HG02678 (cell line): ENCODE measurements at regions not wholly inside any gene's neighbourhood (a gene's known extent, or its start where the extent isn't known, plus 50 kb on each side); places are given as distances from the start of the nearest gene placed in this dataset.
"Not testable (repeated sequence)": the region's sequence is repeated elsewhere in the genome, so short reads cannot be mapped to it uniquely, and the experiment has no call there.

Source experiments
- ATAC-seq: cut with Tn5 transposase; IDR thresholded peaks from one replicate; pipeline ENCODE4 v1.9.1; 2021; ENCODE audit warnings: mild to moderate bottlenecking, moderate library complexity; ENCODE audit not compliant: unreplicated experiment

DNA sequence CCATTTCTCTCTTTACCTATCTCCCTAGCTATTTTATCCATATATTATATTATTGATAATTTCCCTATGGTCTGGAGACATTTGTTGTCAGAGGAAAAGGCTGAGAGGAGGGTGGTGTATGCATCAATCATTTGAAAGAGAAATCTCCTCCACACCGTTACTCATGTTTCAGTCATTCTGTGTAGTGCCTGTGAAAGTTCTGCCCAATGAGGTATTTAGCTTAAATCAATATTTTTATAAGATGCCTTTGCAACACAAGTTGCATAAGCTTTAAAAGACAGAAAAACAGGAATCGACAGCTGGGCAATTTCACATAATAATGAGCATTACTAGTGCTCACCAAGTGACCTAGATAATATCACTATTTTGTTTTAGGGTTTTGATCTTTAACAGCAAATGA lies 363.7 kb upstream of the FSIP2 start:
- no peak for ATAC-seq

DNA sequence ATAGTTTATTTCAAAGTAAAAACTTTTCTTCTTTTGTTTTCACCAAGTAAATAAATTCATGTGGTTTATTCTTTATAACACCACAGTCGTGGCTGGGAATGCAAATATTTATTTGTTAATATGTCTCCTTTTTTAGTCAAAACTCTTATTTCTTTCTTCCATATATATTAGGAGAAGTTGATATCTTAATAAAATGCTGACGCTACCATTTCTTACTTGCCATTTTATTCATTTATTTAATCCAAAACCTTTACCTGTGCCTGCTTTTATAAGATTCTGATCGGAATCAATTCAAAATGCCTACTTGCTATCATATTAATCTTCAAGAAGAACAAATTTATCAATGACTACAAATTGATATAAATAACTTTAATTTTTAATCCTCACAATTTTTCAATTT lies 362.9 kb upstream of the FSIP2 start:
- ATAC-seq = no peak

DNA sequence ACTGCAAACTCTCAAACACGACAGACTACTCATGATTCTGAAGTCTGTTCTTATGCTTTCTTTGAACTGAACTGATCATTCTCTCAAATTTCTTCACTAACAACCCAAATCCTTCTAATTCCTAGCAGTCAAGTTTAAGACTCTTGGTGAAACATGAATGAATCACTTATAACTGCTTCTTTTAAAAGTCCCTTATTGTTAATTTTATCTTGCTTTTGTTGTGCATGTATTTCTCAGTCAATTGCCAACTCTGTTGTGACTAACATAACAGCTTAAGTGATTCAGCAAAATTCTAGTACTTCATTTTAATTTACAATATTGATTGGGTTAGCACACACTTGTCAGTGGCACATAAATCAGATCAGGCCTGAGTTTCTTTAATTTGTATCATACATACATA lies 357.0 kb upstream of the FSIP2 start:
- ATAC-seq = no peak

DNA sequence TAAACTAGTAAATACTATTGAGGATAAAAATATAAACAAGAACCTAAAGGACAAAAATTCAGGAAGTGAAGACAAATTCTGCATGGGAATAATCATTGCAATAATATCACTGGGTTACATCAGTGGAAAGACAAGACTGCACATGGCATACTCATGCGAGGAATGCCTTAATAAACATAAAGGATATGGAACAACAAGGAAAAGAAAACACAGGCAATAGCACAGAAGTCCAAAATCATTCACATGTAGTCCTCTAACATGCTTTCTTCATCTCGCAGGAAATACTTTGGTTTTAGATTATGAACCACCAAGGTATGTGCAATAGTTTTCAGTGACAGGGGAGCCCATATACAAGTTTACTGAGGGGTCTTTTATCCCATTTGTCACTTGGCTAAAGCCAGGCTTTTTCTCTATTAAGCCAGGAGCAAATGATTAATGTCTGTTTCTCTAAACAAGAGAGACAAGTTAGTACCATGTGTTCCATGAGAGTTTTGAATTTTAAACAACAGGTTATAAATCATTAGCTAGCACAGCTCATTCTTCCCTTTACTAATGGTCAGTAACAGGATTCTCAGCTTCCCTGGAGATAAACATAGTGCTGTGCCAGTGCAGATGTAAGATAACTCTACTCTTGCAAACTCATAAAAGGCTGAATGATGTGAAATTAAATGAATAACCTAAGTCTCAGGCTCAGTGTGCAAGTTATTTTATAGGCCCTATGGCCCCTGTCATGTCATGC lies 353.6 kb upstream of the FSIP2 start:
- no peak for ATAC-seq

DNA sequence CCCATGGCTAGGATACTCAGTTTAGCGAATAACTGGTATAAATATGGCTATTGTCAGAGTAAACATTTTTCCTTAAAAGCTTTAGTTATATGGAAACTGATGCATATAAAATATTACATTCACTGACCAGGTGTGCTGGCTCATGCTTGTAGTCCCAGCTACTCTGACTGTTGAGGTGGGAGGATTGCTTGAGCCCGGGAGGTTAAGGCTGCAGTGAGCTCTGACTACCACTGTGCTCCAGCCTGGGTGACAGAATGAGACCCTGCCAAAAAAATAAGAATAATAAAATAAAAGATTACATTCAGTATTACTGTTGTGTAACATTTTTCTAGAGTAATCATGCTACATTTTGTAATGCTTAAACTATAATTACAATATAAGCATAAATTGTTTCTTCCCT lies 350.4 kb upstream of the FSIP2 start:
- ATAC-seq = no peak

DNA sequence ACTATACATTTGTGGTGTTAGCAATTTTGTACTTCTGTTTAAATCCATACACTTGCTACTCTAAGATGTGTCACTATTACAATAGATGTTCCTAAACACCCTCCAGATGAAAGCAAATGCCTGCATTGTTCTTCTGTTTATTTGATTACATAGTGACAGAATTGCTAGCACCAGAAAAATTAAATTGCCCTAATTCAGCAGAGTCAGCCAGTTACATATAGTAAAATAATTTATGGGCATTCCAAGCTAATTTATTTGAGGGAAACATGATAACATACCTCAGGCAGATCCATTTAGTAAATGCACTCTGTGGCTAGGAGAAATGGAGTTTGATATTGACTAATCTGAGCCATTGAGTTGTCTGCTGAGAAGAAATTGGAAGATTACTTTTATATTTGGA lies 347.1 kb upstream of the FSIP2 start:
- no peak for ATAC-seq

DNA sequence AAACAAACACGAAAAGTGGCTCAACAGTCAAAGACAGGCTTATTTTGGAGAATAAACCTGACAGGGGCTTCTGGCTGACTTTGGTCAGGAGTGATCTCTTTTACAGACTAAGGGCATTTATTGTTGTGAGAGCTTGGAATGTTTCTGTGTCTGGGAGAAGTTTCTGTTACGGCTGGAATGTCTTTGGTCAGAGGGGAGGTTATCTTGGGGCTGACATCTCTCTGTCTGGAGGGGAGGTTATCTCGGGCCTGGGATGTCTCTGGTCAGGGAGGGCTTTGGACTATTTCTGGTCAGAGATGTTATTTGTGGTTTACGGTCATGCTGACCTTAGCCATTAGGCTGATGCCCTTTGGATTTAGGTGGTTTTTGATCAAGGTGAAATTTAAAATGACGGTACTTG lies 345.5 kb upstream of the FSIP2 start:
- ATAC-seq = no peak

DNA sequence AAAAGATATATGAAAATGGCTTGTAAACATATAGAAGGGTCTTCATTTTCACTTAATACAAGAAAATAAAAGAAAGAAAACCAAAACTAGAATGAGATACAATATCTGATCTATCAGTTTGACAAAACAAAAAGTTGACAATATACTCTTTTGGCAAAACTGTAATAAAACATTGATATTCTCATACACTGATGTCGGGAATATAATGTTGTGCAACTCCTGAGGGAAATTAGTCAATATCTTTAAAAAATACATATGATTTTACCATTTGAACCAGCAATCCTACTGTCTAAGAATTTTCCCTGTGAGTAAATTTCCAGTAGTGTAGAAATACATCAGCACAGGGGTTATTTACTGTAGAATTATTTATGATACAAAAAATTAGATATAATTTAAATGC lies 336.1 kb upstream of the FSIP2 start:
- no peak for ATAC-seq

DNA sequence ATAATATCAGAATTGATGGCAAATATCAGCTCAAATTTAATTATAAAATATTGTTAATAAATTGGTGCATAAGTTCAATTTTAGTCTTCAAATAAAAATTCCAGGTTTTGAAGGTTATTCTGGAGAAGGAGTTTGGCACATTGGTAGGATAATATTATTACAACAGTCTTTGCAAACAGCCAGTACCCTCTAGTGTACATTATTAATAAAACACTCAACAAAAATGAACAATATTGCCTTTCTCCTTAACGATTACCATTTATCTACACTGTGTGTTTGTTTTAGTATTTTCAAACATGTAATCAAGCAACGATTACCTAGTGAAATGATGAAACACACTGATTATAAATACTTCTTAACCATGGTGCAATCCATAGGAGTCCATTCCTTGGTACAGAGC lies 334.0 kb upstream of the FSIP2 start:
- ATAC-seq = no peak

DNA sequence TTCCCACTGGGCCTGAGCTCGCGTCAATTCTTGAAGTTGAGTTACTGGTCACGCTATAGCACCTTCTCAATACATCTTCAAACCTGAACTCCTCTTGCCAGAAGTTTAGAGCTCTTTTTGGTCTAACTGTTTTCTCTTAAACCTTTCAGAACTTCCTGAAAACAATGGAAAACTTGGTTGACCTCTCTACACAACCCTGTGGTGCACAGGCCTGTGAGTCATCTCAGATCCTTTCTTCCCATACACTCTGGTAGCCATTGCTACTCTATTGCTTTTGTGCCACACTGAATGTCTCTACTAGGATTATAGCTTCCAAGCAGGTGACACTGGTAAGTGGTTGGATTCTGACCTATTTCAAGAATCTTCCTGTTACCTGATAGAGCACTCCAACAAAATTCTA lies 321.5 kb upstream of the FSIP2 start:
- no peak for ATAC-seq

DNA sequence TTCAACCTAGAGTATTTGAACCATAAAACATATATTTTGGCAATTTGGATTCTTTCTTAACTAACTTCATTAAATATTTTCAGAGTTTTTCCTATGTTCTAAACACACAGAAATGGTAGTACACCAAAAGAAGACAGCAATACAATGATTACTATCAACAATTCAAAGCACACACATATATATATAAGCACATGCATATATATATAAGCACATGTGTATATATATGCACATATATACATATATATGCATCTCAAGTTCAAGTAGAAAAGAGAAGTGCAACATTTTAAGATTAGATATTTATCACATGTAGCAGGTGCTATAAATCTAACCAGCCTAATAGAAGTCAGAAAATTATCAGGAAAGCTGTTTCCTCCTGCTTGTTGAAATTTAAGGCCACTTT lies 320.9 kb upstream of the FSIP2 start:
- no peak for ATAC-seq

DNA sequence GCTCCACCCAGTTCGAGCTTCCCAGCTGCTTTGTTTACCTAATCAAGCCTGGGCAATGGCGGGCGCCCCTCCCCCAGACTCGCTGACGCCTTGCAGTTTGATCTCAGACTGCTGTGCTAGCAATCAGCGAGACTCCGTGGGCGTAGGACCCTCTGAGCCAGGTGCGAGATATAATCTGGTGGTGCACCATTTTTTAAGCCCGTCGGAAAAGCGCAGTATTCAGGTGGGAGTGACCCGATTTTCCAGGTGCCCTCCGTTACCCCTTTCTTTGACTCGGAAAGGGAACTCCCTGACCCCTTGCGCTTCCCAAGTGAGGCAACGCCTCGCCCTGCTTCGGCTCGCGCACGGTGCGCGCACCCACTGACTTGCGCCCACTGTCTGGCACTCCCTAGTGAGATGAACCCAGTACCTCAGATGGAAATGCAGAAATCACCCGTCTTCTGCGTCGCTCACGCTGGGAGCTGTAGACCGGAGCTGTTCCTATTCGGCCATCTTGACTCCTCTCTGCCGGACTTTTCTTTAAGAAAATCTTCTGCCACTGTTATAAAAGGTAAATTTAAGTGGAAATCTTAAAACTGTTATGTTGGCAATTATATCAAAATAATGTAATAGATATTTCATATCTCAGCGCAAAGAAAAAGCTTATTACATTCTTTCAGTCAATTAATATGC lies 313.5 kb upstream of the FSIP2 start:
- ATAC-seq = not testable (repeated sequence)

DNA sequence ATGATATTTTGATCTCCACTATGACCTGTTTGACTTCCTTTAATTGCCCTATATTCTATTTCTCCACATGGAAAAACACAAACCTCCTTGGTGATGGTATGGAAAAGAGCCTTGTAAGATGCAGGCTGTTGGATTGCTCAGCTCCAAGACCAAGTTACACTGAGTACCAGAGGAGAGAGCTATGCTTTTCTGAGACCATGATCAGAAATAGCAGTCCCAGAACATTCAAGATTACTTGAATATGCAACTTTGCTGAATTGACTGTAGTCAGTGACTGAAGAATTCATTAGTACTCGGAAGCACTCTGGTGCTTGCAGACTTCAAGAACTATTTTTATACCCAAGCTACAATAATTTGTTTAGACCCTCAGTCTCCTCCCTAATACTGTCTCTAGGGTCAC lies 310.6 kb upstream of the FSIP2 start:
- no peak for ATAC-seq

DNA sequence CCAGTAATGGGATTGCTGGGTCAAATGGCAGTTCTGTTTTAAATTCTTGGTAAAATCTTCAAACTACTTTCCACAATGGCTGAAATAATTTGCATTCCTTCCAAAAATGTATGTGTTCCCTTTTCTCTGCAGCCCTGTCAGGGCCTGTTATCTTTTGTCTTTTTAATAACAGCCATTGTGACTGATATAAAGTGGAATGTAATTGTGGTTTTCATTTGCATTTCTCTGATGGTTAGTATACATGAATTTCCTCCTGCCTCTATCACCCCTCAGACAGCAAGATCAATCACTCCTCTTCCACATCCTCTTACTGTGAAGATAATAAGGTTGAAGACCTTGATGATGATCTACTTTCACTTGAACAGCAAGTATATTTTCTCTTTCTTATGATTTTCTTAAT lies 304.8 kb upstream of the FSIP2 start:
- ATAC-seq = no peak

DNA sequence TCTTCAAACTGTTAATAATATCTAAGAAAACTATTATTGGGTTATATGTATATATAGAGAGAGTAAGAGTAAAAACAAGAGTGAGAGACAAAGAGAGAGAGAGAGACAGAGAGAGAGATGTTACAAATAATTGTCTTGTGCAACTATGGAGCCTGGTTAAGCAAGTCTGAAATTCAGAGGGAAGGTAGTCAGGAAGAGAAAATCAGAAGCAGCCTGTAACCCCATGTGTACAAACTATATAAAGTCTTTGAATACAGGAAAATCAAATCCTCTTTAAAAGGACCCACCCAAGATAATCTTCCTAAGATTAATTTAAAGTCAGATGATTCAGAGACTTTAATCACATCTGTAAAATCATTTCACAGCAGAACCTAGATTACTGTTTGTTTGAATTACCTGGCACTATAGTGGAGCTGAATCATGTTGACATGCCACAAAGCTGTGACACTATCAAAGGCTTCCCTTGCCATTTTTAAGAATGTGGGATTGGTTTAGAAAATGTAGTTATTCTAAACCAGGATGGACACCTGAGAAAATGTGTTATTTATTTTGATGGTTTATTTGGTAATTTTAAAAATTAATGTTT lies 301.7 kb upstream of the FSIP2 start:
- no peak for ATAC-seq

DNA sequence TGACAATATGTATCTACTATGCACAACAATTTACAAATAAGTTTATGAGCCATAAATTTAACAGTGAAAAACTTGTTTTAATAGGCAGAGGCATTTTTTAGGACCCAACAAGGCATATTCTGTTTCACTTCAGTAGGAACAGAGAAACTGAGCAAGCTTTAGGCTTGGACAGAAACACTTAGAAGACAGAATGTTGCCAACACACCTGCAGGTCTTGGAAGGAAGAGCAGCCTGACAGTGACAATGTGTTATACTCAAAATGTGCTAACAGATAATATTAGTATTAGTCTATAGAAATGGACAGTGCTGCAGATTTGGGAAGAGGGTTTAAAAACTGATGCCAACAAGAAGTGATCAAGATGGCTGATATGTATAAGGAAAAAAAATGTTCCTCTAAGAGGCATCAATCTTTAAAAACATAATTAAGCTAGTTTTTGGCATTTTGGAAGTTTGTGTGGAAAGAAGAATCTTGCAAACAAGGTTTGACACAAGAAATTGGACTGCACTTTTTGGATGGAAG lies 297.1 kb upstream of the FSIP2 start:
- no peak for ATAC-seq

DNA sequence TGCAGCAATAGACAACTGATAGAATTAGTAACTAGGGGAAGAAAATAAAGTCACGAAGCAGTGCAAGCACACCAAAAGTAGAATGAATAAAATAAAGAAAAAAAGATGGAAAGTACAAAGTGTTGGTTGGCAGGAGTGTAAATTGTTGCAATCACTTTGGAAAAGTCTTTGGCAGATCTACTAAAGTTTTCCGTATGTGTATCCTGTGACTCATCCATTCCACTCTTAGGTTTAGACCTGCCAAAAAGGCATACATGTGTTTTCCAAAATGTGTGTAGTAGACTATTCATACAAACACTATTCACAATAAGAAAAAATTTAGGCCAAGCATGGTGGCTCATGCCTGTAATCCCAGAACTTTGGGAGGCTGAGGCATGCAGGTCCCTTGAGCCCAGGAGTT lies 282.1 kb upstream of the FSIP2 start:
- no peak for ATAC-seq

DNA sequence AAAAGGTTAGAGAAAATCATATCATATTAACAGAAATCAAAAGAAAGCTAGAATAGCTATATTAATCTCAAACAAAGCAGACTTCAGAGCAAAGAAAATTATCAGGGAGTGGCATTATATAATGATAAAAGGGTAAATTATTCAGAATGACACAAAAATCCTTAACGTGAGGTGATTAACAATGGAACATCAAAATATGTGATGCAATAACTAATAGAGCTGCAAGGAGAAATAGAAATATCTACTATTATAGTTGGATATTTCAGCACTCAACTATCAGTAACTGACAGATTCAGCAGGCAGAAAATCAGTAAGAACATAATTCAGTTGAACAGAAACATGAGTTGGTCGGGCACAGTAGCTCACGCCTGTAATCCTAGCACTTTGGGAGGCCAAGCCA lies 275.1 kb upstream of the FSIP2 start:
- ATAC-seq = no peak

DNA sequence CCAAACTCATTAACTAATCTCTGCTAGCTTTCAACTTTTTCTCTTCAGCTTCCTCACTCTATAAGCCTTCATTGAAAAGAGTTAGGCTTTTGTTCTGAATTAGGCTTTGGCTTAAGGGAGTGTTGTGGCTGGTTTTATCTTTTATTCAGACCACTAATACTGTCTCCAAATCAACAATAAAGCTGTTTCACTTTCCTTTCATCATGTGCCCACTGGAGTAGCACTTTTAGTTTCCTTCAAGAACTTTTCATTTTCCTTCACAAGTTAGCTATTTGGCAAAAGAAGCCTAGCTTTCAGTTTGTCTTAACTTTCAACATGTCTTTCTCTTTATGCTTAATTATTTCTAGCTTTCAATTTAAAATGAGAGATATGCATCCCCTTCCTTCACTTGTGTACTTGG lies 271.7 kb upstream of the FSIP2 start:
- no peak for ATAC-seq

DNA sequence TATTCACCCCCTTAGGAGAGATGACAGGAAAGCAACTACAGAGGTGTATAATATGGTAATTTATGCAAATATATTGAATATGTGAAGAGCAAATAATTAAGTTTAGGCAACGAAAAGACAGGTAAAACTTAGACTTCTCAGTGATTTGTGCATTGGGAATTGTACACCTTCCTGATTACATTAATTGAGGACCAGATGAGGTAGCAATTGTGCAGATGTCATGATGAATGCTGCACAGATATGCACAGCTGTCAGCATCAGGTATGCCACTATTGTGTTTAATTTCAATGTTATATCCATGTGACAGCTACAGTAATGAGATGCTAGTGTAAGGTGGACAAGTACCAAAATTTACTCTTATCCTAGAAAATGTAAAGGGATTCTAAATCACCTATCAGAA lies 267.2 kb upstream of the FSIP2 start:
- no peak for ATAC-seq

DNA sequence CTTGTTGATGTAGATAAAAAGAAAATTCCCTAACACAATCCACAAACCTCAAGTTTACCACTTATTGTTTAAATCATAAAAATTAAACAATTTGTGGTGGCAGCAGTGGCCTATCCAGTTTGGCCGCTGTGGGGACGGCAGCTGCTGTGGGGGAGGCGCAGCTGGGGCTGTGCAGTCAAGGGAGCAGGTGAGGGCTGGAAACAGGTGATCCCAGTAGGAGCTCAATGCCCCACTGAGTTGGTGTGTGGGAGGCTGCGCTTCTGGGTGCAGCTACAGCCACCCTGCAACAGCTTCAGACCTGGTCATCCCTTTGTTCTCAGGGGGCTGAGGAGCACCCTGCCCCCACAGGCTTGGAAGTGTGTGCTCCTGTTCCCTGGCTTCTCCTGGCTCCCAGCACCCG lies 266.0 kb upstream of the FSIP2 start:
- ATAC-seq = no peak

DNA sequence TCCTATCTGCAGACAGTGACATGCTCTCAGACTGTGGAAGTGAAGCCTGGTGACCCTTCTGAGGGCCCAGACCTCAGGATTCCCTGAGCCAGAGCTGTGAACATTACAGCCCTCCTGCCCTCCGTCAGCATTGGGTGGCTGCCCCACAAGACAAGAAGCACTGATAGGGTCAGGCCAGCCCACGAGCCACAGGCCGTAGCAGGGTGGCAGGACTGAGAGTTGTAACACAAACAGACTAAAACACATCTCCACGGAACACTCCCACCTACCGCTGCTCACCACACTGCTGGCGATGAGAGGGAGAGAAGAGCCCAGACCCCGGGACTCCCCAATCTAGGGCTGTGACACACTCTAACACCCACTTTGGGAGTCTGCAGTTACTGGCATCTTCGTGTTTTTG lies 264.8 kb upstream of the FSIP2 start:
- ATAC-seq = no peak
